Omental fat pad (tissue), 3 donors: ENCODE measurements at regions not wholly inside any gene's neighbourhood (a gene's known extent, or its start where the extent isn't known, plus 50 kb on each side); places are given as distances from the start of the nearest gene placed in this dataset. TPM values are rescaled to one million over a fixed set of nuclear protein-coding genes. Genes with fewer than 3 reads are reported as not detected.

Source experiments
- ATAC-seq: fragments of 150-250 bp; one replicate; pipeline ENCODE4 v1.9.1; 2016; ENCODE audit warnings: mild to moderate bottlenecking, moderate library complexity; ENCODE audit not compliant: low FRiP score
- DNase-seq: peaks from one replicate; pipeline ENCODE4 v3.0.0-alpha.2; 2019; ENCODE audit warnings: low spot score
- small RNA-seq: library from RNA; depleted of rRNA; stranded (forward); fragments of <200 nt; gene quantifications from one replicate; pipeline ENCODE3, GENCODE V24; 2016
- TF ChIP-seq, protein P1 (sequence below), 3 donors: fragments of 450-650 bp; IDR thresholded peaks; one replicate each; pipeline ENCODE4 v1.5.1; 2016 to 2017; ENCODE audit warnings: antibody characterized with exemption in 3 of 3, mild to moderate bottlenecking in 3 of 3, moderate library complexity in 2 of 3

GRCh38 chr10:20955355-20955893 lies 58.3 kb upstream of the NEBL start:
- TF ChIP-seq, protein P1, sequence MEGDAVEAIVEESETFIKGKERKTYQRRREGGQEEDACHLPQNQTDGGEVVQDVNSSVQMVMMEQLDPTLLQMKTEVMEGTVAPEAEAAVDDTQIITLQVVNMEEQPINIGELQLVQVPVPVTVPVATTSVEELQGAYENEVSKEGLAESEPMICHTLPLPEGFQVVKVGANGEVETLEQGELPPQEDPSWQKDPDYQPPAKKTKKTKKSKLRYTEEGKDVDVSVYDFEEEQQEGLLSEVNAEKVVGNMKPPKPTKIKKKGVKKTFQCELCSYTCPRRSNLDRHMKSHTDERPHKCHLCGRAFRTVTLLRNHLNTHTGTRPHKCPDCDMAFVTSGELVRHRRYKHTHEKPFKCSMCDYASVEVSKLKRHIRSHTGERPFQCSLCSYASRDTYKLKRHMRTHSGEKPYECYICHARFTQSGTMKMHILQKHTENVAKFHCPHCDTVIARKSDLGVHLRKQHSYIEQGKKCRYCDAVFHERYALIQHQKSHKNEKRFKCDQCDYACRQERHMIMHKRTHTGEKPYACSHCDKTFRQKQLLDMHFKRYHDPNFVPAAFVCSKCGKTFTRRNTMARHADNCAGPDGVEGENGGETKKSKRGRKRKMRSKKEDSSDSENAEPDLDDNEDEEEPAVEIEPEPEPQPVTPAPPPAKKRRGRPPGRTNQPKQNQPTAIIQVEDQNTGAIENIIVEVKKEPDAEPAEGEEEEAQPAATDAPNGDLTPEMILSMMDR (IDR thresholded peaks at IDR 0.05): no peak
- no peak for DNase-seq
- no peak for ATAC-seq

DNA sequence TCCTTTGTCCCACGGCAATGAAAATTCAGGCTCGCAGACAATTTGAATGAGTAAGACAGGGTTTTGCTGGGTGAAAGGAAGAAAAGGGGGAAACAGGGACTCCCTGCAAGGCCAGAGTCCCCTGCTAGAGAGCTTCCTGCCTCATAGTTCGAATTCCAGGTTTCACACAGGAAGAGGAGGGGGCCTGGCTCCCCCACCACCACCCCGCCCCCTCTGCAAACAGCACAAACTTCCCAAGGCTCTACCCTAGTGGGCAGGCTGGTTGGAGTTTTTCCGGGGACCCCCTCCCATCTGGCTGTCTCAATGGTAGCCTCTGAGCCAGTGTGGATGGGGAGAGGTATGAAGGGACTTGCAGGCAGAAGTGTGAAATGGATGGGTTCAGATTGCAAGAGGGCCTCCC lies 57.4 kb upstream of the NEBL start:
- DNase-seq (no peak), ATAC-seq (no peak)
- TF ChIP-seq, protein P1 (IDR thresholded peaks at IDR 0.05): no peak

- no peak for ATAC-seq
- no peak for DNase-seq
- TF ChIP-seq, protein P1 (IDR thresholded peaks at IDR 0.05): no peak
Measured at GRCh38 chr10:20953120-20953519, 56.0 kb upstream of the NEBL start.

DNA sequence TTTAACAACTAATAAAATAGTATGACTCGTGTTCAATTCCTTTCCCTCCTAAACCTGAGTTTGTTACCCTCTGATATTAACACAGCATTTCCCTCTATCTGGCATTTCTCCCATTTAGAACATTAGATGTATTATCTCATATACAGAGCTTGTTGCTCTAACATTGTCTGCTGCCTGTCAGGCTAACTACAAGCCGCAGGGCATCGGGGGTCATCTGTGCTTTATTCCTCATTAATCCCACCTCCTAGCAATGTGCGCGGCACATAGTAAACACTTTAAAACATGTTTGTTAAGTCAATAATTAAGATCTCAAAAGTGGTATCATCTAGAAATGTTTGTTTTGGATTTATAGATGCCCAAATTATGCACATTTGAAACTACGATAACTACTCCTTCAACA lies 52.9 kb upstream of the NEBL start:
- ATAC-seq: no peak
- TF ChIP-seq, protein P1 (IDR thresholded peaks at IDR 0.05): no peak
- DNase-seq: no peak

- ATAC-seq (no peak), DNase-seq (no peak)
- TF ChIP-seq, protein P1 (IDR thresholded peaks at IDR 0.05): no peak
Measured at GRCh38 chr10:20948686-20949327, 51.7 kb upstream of the NEBL start.

Small RNAs in the stretch of these regions (small RNA-seq; reads per million reads assigned to genes)
- gene AL158209.2: not detected
- gene RF00017: not detected
- not detected for gene RNU6-15P
